GM12878 (cell line): ENCODE measurements at regions not wholly inside any gene's neighbourhood (a gene's known extent, or its start where the extent isn't known, plus 50 kb on each side); places are given as distances from the start of the nearest gene placed in this dataset.

Experiments used
- ATAC-seq: fragments of 200-7000 bp; cut with Tn5 transposase; 3 replicates; pipeline ENCODE4 v1.9.1; 2020; ENCODE audit warnings: mild to moderate bottlenecking, moderate library complexity
- BruUV-seq: library from RNA; stranded (reverse); fragments of 400-500 nt; replicated peaks from 2 replicates; lab custom pipeline; 2021; lab: Mats Ljungman, UMichigan
- CTCF ChIA-PET: fragments of 300-600 bp; sonication (Branson Sonifier 250); formaldehyde crosslinking; extraction: SDS; loops from one replicate; lab custom pipeline; 2021; ENCODE audit warnings: inconsistent platforms; lab: Yijun Ruan, JAX
- POLR2A ChIA-PET: fragments of 350-600 bp; formaldehyde crosslinking; extraction: SDS; loops from one replicate; lab custom pipeline; 2021; ENCODE audit warnings: inconsistent platforms; lab: Charles Lee
- RAD21 ChIA-PET: fragments of 300-600 bp; sonication (Branson Sonifier 250); formaldehyde crosslinking; loops from one replicate; lab custom pipeline; 2023; ENCODE audit warnings: antibody characterized with exemption; ENCODE audit not compliant: unreplicated experiment; lab: Charles Lee
- SMC1A ChIA-PET: fragments of 300-600 bp; sonication (Branson Sonifier 250); formaldehyde crosslinking; loops from one replicate; lab custom pipeline; 2023; ENCODE audit not compliant: unreplicated experiment, uncharacterized antibody; lab: Charles Lee
- DNase-seq: peaks from one replicate; pipeline ENCODE4 v3.0.0-alpha.2; 2011; ENCODE audit warnings: low read depth, low spot score
- FAIRE-seq: peaks from 3 replicates; lab custom pipeline; 2011; peaks lifted over from hg19 to GRCh38; lab: Jason Lieb, UNC
- H2AFZ ChIP-seq: 2 replicates; pipeline ENCODE4 v1.6.0; 2011; ENCODE audit warnings: low read depth, low read length, control low read depth; ENCODE audit not compliant: control insufficient read depth
- H3K27ac ChIP-seq: 2 replicates; pipeline ENCODE4 v1.5.1; 2011; ENCODE audit warnings: control low read depth; ENCODE audit not compliant: control insufficient read depth, insufficient read depth
- H3K27me3 ChIP-seq, 2 experiments: replicated peaks in 1 of 2; 2 replicates each; pipeline versions ENCODE4 v1.6.0 to v1.6.1; 2011; ENCODE audit warnings: low read length in 1 of 2; ENCODE audit not compliant: control insufficient read depth in 2 of 2, insufficient read depth in 2 of 2
- H3K36me3 ChIP-seq, 2 experiments: 2 replicates each; pipeline ENCODE4 v1.5.1; 2011; ENCODE audit warnings: low read length in 1 of 2; ENCODE audit not compliant: control insufficient read depth in 2 of 2, insufficient read depth in 2 of 2
- H3K4me1 ChIP-seq: 2 replicates; pipeline ENCODE4 v1.6.1; 2011; ENCODE audit warnings: mild to moderate bottlenecking, low read length, moderate library complexity, mixed read lengths; ENCODE audit not compliant: control insufficient read depth, insufficient read depth
- H3K4me2 ChIP-seq: 2 replicates; pipeline ENCODE4 v1.6.0; 2011; ENCODE audit warnings: control low read depth; ENCODE audit not compliant: control insufficient read depth, insufficient read depth
- H3K4me3 ChIP-seq: fragments of 200-600 bp; sonication (generic); 2 replicates; pipeline ENCODE4 v1.5.1; 2016
- H3K79me2 ChIP-seq: 2 replicates; pipeline ENCODE4 v1.6.0; 2011; ENCODE audit warnings: low read length; ENCODE audit not compliant: control insufficient read depth, insufficient read depth
- H3K9ac ChIP-seq: 2 replicates; pipeline ENCODE4 v1.8.0; 2011; ENCODE audit warnings: low read length, control low read depth, mixed read lengths; ENCODE audit not compliant: control insufficient read depth, insufficient read depth
- H3K9me3 ChIP-seq: replicated peaks from 3 replicates; pipeline ENCODE4 v1.5.1; 2011; ENCODE audit warnings: mild to moderate bottlenecking, low read length; ENCODE audit not compliant: control insufficient read depth, insufficient read depth
- H4K20me1 ChIP-seq: 2 replicates; pipeline ENCODE4 v1.6.0; 2011; ENCODE audit not compliant: control insufficient read depth, insufficient read depth
- CREB1 ChIP-seq: IDR thresholded peaks from 2 replicates; pipeline ENCODE4 v1.6.1; 2012; ENCODE audit warnings: low read depth, mild to moderate bottlenecking, inconsistent platforms
- EP300 ChIP-seq, 2 experiments: fragments of 150-350 bp in 1 of 2; IDR thresholded peaks; 2 replicates each; pipeline ENCODE4 v1.6.1; 2011 to 2012; ENCODE audit warnings: low read depth in 2 of 2, low read length in 2 of 2, borderline replicate concordance in 1 of 2, improper control_type of control experiment in 1 of 2, inconsistent platforms in 1 of 2; ENCODE audit not compliant: control insufficient read depth in 1 of 2
- EZH2 ChIP-seq: IDR thresholded peaks from 2 replicates; pipeline ENCODE4 v1.6.1; 2012; ENCODE audit warnings: low read depth, mild to moderate bottlenecking, control low read depth, inconsistent platforms, low read length, borderline replicate concordance; ENCODE audit not compliant: control insufficient read depth
- IKZF1 ChIP-seq: fragments of 450-650 bp; conservative IDR thresholded peaks from 2 replicates; pipeline ENCODE4 v1.6.1; 2017; ENCODE audit warnings: antibody characterized with exemption, mild to moderate bottlenecking
- MYB ChIP-seq: fragments of 150-350 bp; IDR thresholded peaks from 2 replicates; pipeline ENCODE4 v1.6.1; 2014; ENCODE audit warnings: mild to moderate bottlenecking, low read depth, low read length, borderline replicate concordance
- NR2F1 ChIP-seq: fragments of 450-650 bp; conservative IDR thresholded peaks from 2 replicates; pipeline ENCODE4 v1.6.1; 2017; ENCODE audit warnings: mild to moderate bottlenecking
- RELA ChIP-seq: fragments of 450-650 bp; IDR thresholded peaks from 2 replicates; pipeline ENCODE4 v1.8.0; 2014; ENCODE audit warnings: borderline replicate concordance; ENCODE audit not compliant: partially characterized antibody
- SMARCA5 ChIP-seq: fragments of 450-650 bp; IDR thresholded peaks from 2 replicates; pipeline ENCODE4 v1.6.1; 2017; ENCODE audit warnings: mild to moderate bottlenecking
- TARDBP ChIP-seq: IDR thresholded peaks from 2 replicates; pipeline ENCODE4 v1.6.1; 2016; ENCODE audit warnings: borderline replicate concordance
- TCF12 ChIP-seq: IDR thresholded peaks from 2 replicates; pipeline ENCODE4 v1.6.1; 2011; ENCODE audit warnings: low read depth, mild to moderate bottlenecking, low read length
- ZNF384 ChIP-seq: IDR thresholded peaks from 2 replicates; pipeline ENCODE4 v1.6.1; 2012; ENCODE audit warnings: low read depth, mild to moderate bottlenecking, low read length, improper control_type of control experiment, borderline replicate concordance
- whole genome bisulfite sequencing: methylation state at CpG from one replicate; pipeline ENCODE4 v1.1.6; 2016; ENCODE audit warnings: low lambda C conversion rate; ENCODE audit not compliant: insufficient replicate concordance, insufficient coverage; ENCODE audit errors: missing lambda C conversion rate; 5-methylcytosine and 5-hydroxymethylcytosine counted together
- in situ Hi-C: fragments of 300-500 bp; cut with MboI; formaldehyde crosslinking; loops from 9 replicates; pipeline ENCODE4 v1.14.3; 2018; ENCODE audit warnings: mixed read lengths
- intact Hi-C: fragments of 100-400 bp; cut with micrococcal nuclease; formaldehyde crosslinking; loops from one replicate; pipeline ENCODE4 v1.14.2; 2022; ENCODE audit not compliant: unreplicated experiment
- TF ChIP-seq, protein P1 (sequence below): IDR thresholded peaks from 2 replicates; pipeline ENCODE4 v1.6.1; 2012; ENCODE audit warnings: low read depth, low read length, improper control_type of control experiment
- TF ChIP-seq, protein P2 (sequence below): fragments of 450-650 bp; IDR thresholded peaks from 2 replicates; pipeline ENCODE4 v1.6.1; 2017; ENCODE audit warnings: low read depth, mild to moderate bottlenecking, moderate library complexity

DNA sequence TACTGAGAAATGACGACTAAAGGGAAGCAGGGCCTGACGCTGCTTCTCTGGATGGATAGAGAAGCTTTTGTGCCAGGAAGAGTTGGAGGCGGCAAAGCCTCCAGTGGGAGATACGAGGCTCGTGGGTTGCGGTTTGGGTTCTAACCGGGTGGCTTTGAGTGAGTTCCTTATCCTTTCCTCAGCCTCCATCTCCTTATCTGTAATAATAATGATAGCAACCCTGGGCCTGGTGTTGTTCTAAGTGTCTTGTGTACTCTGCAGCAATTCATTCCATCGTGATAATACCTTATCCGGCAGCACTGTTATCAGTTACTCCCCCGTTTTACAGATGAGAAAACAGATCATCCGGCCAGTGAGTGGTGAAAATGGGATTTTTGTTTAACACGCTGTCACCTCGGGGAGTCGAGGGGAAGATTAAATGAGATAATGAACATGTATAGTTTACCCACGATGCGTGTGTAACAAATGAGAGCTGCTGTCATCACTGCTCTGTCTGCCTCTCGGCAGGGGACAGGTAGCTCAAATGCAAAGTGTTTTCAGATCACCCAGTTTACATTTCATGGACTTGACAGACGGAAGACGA is 52.0 kb upstream of the LHX1 start (continued):
- TF ChIP-seq, protein P1, sequence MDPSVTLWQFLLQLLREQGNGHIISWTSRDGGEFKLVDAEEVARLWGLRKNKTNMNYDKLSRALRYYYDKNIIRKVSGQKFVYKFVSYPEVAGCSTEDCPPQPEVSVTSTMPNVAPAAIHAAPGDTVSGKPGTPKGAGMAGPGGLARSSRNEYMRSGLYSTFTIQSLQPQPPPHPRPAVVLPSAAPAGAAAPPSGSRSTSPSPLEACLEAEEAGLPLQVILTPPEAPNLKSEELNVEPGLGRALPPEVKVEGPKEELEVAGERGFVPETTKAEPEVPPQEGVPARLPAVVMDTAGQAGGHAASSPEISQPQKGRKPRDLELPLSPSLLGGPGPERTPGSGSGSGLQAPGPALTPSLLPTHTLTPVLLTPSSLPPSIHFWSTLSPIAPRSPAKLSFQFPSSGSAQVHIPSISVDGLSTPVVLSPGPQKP: no peak
- TF ChIP-seq TCF12: no peak
- TF ChIP-seq, all 136 proteins: peak for 0

DNA sequence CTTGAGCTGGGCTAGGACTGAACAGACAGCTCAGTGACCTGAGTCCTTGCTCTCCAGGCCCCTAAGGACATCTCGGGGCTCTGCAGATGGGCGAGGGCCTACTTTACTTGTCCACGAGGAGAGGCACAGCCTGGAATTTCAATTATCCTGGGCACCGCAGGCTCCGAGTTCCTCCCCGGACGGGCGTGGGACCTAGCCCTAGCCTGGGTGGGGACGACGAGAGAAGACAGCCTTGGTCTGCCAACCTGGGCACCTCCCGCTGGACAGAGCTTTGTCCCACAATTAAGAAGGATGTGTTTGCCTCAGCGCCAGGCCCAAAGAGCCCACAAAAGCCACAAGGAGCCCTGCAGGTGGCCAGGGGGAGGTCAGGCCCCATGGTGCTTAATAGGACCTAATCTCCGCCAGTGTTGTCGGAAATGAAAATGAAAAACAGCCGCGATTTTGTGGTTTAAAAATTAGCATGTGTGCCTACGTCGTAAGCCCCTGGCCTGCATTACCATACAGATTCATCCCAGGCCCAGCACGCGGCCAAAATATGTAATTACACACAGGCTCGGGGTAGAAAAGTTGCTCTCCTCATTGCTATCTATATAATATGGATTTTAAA is 51.4 kb upstream of the LHX1 start:
- FAIRE-seq (no peak), DNase-seq (no peak)
- intact Hi-C loops: no loop called here
- BruUV-seq: no TSS peak
- Histone ChIP-seq H3K4me1 (no peaks in the 10 kb centered on the region), H3K79me2 (no peaks in the 10 kb centered on the region), H4K20me1 (no peaks in the 10 kb centered on the region), H3K27me3 (peaks cover 2 to 3% of the 10 kb centered on the region in 2 experiments; a peak in 3 of 4 replicates), H3K4me3 (no peak overlapping the region), H3K4me2 (no peak overlapping the region)
- SMC1A ChIA-PET: no interaction called here
- WGBS: 43% methylated on average over 21 of the region's 21 CpGs
- no peak for TF ChIP-seq ZNF384
- TF ChIP-seq RELA: no peak
- TF ChIP-seq EP300 (IDR thresholded peaks at IDR 0.05; ENCODE audit: borderline replicate concordance in 1 of 2, control insufficient read depth in 1 of 2, low read depth in 2 of 2, low read length in 2 of 2): no peak
- TF ChIP-seq CREB1: no peak
- TF ChIP-seq NR2F1: no peak
- no peak for TF ChIP-seq EZH2
- TF ChIP-seq, protein P2, sequence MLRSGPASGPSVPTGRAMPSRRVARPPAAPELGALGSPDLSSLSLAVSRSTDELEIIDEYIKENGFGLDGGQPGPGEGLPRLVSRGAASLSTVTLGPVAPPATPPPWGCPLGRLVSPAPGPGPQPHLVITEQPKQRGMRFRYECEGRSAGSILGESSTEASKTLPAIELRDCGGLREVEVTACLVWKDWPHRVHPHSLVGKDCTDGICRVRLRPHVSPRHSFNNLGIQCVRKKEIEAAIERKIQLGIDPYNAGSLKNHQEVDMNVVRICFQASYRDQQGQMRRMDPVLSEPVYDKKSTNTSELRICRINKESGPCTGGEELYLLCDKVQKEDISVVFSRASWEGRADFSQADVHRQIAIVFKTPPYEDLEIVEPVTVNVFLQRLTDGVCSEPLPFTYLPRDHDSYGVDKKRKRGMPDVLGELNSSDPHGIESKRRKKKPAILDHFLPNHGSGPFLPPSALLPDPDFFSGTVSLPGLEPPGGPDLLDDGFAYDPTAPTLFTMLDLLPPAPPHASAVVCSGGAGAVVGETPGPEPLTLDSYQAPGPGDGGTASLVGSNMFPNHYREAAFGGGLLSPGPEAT: no peak
- no peak for TF ChIP-seq TARDBP
- TF ChIP-seq SMARCA5: no peak
- no peak for TF ChIP-seq IKZF1
- no peak for TF ChIP-seq MYB
- TF ChIP-seq, all 136 proteins: peak for 0
- Histone ChIP-seq H3K9me3 (no peaks in the 10 kb centered on the region), H3K36me3 (no peaks in the 10 kb centered on the region), H3K27ac (no peak overlapping the region), H3K9ac (no peak overlapping the region), H2AFZ (no peak overlapping the region)
- RAD21 ChIA-PET: no interaction called here
- POLR2A ChIA-PET: no interaction called here
- CTCF ChIA-PET: no interaction called here
- no peak for ATAC-seq
- in situ Hi-C loops: no loop called here
